ENCODE measurements at regions not wholly inside any gene's neighbourhood (a gene's known extent, or its start where the extent isn't known, plus 50 kb on each side); places are given as distances from the start of the nearest gene placed in this dataset.

DNA sequence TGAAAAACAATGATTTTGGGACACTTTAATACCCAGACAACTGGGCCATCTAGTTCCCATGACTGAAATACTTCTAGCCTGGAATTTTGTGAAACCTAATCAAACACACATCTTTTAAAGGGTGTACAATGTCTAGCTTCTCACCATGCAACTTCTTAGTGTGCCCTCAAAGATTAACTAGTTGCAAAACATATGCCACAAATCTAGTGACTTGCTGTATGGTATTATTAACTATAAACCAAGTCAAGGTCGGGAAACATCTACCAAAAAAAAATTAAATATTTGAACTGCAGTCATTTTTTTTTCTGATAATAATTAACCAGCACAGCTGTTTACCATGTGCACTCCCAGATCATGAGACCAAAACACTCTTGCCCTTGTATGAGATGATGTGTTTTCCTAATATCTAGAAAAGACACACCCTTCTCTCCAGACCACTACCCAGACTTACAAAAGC is 171.8 kb upstream of the FOXN3 start:
- no peak for DNase-seq (ENCODE audit: low read depth)
- no peak overlapping the region for H3K4me3 ChIP-seq (ENCODE audit: low read depth, low read length)

GRCh38 chr14:89588016-89588415 is 171.0 kb upstream of the FOXN3 start:
- no peak overlapping the region for H3K4me3 ChIP-seq (ENCODE audit: low read depth, low read length)
- DNase-seq (ENCODE audit: low read depth), result no peak

GRCh38 chr14:89587136-89587420 is 170.0 kb upstream of the FOXN3 start:
- no peak overlapping the region for H3K4me3 ChIP-seq (ENCODE audit: low read depth, low read length)
- DNase-seq (ENCODE audit: low read depth), result no peak

GRCh38 chr14:89586258-89587135 is 169.5 kb upstream of the FOXN3 start:
- no peak overlapping the region for H3K4me3 ChIP-seq (ENCODE audit: low read depth, low read length)
- DNase-seq (ENCODE audit: low read depth), result no peak

- DNase-seq (ENCODE audit: low read depth), result no peak
- H3K4me3 ChIP-seq (ENCODE audit: low read depth, low read length), result no peak overlapping the region
These were observed 161.1 kb upstream of the FOXN3 start for GRCh38 chr14:89578156-89578555.

DNA sequence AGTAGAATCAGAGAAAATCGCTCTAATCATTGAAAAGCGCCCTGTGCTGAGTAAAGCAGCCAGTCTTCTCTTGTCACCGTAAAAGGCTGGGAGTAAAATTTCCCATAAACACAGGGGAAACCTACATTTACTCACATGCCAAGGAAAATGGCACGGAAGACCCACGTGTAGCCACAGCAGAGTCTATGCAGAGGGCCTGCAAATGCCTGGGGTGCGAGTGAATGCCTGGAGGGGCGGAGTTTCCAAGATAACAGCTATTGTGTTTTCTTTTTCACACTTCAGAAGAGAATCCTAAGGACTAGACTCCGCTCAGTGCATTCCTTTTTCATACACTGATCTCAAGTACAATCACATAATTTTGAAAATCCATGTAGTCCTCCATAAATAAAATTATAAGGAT is 159.9 kb upstream of the FOXN3 start:
- H3K4me3 ChIP-seq (ENCODE audit: low read depth, low read length), result no peak overlapping the region
- no peak for DNase-seq (ENCODE audit: low read depth)

DNA sequence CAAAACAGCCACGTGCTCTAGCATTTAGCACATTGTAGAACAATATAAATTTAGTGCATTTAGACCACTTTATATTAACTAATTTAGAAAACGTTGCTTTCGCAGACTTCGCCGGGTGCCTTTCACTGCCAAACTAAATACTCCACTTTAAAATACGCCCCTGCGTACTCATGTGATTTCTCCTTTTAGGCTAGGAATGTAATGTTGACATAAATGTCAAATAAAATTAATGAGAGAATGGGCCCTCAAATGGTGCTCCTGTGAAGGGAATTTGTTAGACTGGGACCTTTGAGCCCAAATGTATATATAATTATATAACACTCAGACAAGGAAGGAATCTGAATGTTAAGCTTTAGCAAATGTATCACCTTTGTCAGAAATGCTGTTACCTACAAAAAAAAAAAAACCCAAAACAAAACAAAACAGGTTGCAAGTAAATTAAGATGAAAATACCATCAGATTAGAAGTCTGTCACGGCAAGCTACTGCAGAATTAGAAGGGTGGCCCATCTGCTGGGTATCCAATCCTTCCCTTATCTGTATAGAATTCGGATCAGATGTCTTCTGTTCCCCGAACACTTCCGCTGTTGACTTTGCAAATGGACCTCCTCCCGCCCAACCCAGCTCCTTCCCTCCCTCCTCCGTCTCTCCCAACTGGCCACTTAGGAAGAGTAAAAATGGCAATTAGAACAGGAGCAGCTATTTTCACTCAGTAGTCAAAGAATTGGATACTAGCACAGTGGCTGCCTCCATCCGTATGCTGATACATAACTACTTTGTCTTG is 159.3 kb upstream of the FOXN3 start:
- no peak for DNase-seq (ENCODE audit: low read depth)

DNA sequence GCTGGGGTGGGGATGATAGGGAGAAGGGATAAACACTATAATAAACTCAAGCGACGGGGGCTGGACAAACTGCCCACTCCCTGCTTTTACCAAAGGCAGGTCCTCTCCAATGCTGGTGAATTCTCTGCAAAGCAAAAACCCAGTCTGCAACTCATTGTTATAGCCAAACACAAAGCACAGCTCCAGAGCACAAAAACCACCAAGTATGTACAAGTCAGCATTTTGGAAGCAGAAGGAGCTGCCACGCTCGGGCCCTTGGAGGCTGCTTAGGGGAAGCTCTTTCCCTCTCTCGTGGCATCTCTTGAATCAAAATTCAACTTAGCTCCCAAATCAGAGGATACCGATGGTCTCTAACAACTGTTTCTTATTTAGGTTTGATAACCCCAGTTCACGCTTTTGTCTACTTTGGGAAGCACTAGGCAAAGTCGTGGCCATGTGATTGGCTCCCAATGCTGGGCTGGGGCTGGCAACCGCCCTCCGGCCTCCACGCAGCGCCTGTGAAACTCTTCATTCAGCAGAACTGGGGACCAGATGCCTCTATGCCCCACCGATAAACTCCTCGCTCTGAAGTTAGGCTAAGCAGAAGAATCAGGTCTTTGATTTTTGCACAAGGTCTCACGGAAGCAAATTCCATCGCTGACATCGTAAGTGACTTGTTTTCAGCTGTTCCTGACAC is 158.5 kb upstream of the FOXN3 start:
- no peak overlapping the region for H3K4me3 ChIP-seq (ENCODE audit: low read depth, low read length)
- DNase-seq (ENCODE audit: low read depth), result no peak

More for the DNA sequence above, 159.3 kb upstream of the FOXN3 start:
- no peak overlapping the region for H3K4me3 ChIP-seq (ENCODE audit: low read depth, low read length)

DNA sequence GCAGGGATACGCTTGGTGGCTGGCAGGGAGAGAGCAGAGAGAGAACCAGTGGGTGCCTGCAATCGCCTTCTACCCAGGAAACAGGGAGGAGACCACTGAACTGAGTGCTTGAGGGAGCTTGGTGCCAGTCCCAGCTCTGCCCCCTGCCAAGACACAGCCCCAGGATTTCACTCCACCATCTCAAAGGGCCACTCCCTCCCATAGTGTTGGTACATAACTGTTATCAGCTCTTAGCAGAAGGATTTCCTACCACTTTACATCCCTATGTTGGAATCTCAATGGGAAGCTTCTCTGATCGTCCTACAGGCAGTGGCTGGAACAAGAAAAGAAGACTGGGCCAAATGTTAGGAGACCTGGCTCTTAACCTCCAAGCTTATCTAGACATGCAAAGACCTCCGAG is 157.4 kb upstream of the FOXN3 start:
- H3K4me3 ChIP-seq (ENCODE audit: low read depth, low read length), result no peak overlapping the region
- no peak for DNase-seq (ENCODE audit: low read depth)

- DNase-seq (ENCODE audit: low read depth), result no peak
These were observed 156.3 kb upstream of the FOXN3 start for GRCh38 chr14:89573399-89573657.

GRCh38 chr14:89572596-89573398 is 155.8 kb upstream of the FOXN3 start:
- DNase-seq (ENCODE audit: low read depth), result no peak
- H3K4me3 ChIP-seq (ENCODE audit: low read depth, low read length), result no peak overlapping the region

More at GRCh38 chr14:89573399-89573657, 156.3 kb upstream of the FOXN3 start:
- H3K4me3 ChIP-seq (ENCODE audit: low read depth, low read length), result no peak overlapping the region

DNA sequence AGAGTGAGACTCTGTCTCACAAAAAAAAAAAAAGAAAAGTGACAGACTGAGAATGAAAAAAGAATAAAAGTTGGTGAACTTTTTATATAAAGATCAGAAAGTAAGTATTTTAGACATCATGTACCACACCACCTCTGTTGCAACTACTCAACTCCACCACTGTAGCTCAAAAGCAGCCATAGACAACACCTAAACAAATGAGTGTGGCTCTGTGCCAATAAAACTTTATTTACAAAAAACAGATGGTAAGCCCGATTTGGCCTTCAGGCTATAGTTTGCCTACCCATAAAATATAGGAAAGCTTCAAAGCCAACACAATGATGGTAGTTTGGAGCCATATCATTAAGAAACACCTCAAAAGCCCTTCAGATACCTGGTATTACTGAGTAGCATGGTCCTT is 154.5 kb upstream of the FOXN3 start:
- no peak overlapping the region for H3K4me3 ChIP-seq (ENCODE audit: low read depth, low read length)
- DNase-seq (ENCODE audit: low read depth), result no peak

DNA sequence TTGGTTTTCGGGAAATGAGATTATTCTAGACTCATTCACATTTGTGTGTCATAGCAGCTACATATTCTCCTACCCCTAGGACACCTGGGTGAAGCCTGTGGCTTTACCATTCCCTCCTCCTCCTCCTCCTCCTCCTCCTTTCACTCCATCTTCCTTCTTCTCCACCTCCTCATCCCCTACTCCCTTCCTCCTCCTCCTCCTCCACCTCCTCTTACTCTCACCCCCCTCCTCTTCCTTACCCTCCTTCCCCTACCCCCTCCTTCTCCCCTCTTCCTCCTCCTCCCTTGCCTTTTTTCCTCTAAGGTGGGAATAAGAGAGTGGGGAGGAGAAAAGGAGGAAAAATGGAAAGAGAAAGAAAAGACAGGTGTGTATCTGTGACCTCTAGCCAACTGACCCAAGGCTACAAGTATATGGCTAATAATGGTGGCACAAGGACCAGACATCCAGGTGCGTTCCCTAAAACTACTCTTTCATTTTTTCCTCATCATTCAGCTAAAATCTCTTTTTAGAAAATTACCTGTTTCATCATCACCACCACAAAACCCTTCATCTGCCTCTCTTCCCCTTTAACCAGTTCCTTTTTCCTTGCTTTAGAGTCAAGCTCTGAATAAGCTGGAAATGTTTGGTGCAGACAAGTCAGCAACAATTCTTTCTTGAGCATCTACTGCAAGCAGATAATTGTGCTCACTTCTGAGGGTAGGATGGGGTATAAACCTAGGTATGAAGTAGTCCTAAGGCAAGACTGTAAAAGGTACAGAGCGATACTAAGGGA is 149.8 kb upstream of the FOXN3 start:
- no peak overlapping the region for H3K4me3 ChIP-seq (ENCODE audit: low read depth, low read length)
- DNase-seq (ENCODE audit: low read depth), result no peak

DNA sequence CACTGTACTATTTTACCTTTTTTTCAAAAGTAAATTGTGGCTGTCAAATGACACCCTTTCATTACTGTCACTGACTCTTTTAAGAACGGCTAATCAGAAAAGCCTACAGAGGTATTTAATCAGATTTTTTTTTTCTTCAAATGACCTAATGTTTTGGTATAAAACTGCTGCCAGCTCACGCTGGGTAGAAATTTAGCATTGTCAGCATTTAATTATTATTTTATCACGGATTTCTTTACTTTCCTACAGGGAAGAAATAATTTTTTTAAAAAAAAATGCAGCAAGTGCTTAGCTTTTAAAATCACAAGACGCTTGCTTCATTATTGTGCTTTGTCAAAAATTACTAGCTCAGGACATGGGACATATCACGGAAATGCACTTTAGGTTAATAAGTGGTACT is 149.1 kb upstream of the FOXN3 start:
- DNase-seq (ENCODE audit: low read depth), result no peak

GRCh38 chr14:89565607-89566006 is 148.6 kb upstream of the FOXN3 start:
- H3K4me3 ChIP-seq (ENCODE audit: low read depth, low read length), result no peak overlapping the region
- DNase-seq (ENCODE audit: low read depth), result no peak

More for the DNA sequence above, 149.1 kb upstream of the FOXN3 start:
- H3K4me3 ChIP-seq (ENCODE audit: low read depth, low read length), result no peak overlapping the region

- no peak for DNase-seq (ENCODE audit: low read depth)
These were observed 148.0 kb upstream of the FOXN3 start for GRCh38 chr14:89564989-89565388.

GRCh38 chr14:89564286-89564957 is 147.4 kb upstream of the FOXN3 start:
- DNase-seq (ENCODE audit: low read depth), result no peak
- no peak overlapping the region for H3K4me3 ChIP-seq (ENCODE audit: low read depth, low read length)

More at GRCh38 chr14:89564989-89565388, 148.0 kb upstream of the FOXN3 start:
- no peak overlapping the region for H3K4me3 ChIP-seq (ENCODE audit: low read depth, low read length)

GRCh38 chr14:89563471-89563870 is 146.4 kb upstream of the FOXN3 start:
- DNase-seq (ENCODE audit: low read depth), result no peak
- H3K4me3 ChIP-seq (ENCODE audit: low read depth, low read length), result no peak overlapping the region
